Panc1 (cell line): ENCODE measurements at regions not wholly inside any gene's neighbourhood (a gene's known extent, or its start where the extent isn't known, plus 50 kb on each side); places are given as distances from the start of the nearest gene placed in this dataset.
"Not testable (repeated sequence)": the region's sequence is repeated elsewhere in the genome, so short reads cannot be mapped to it uniquely, and the experiment has no call there.

Source experiments
- ATAC-seq: fragments of 200-7000 bp; cut with Tn5 transposase; 2 replicates; pipeline ENCODE4 v1.9.1; 2020; ENCODE audit warnings: mild to moderate bottlenecking, moderate library complexity
- BruUV-seq: library from RNA; stranded (reverse); fragments of 400-500 nt; replicated peaks from 2 replicates; lab custom pipeline; 2021; lab: Mats Ljungman, UMichigan
- CTCF ChIA-PET: fragments of 300-600 bp; sonication (Branson Sonifier 250); formaldehyde crosslinking; loops from one replicate; lab custom pipeline; 2022; ENCODE audit warnings: antibody characterized with exemption; lab: Charles Lee
- POLR2A ChIA-PET: fragments of 300-600 bp; sonication (Branson Sonifier 250); formaldehyde crosslinking; loops from one replicate; lab custom pipeline; 2022; ENCODE audit warnings: antibody characterized with exemption; lab: Charles Lee
- DNase-seq: peaks from one replicate; pipeline ENCODE4 v3.0.0-alpha.2; 2010; ENCODE audit warnings: low read depth, low spot score
- H3K27ac ChIP-seq: 2 replicates; pipeline ENCODE4 v1.5.1; 2011; ENCODE audit warnings: mild to moderate bottlenecking, low read length, inconsistent platforms
- H3K27me3 ChIP-seq: fragments of 200-500 bp; sonication (Bioruptor generic); 2 replicates; pipeline ENCODE4 v1.6.0; 2014; ENCODE audit warnings: low read length, inconsistent platforms; ENCODE audit not compliant: control insufficient read depth, insufficient read depth
- H3K36me3 ChIP-seq: fragments of 200-500 bp; sonication (Bioruptor generic); 2 replicates; pipeline ENCODE4 v1.5.1; 2014; ENCODE audit warnings: inconsistent platforms, mild to moderate bottlenecking, low read length, moderate library complexity; ENCODE audit not compliant: control insufficient read depth, insufficient read depth
- H3K4me1 ChIP-seq: 2 replicates; pipeline ENCODE4 v1.5.1; 2011; ENCODE audit warnings: inconsistent platforms, mild to moderate bottlenecking, low read length, moderate library complexity; ENCODE audit not compliant: control insufficient read depth, insufficient read depth
- H3K4me3 ChIP-seq, 2 experiments: 2 replicates each; pipeline ENCODE4 v1.5.1; 2011 to 2012; ENCODE audit warnings: low read depth in 2 of 2, low read length in 2 of 2, mild to moderate bottlenecking in 2 of 2, inconsistent platforms in 1 of 2, moderate library complexity in 1 of 2
- H3K9me3 ChIP-seq: fragments of 200-500 bp; sonication (Bioruptor generic); 2 replicates; pipeline ENCODE4 v1.5.1; 2014; ENCODE audit warnings: low read depth, mild to moderate bottlenecking, inconsistent platforms, low read length, moderate library complexity; ENCODE audit not compliant: control insufficient read depth, insufficient read depth
- POLR2AphosphoS5 ChIP-seq: IDR thresholded peaks from 2 replicates; pipeline ENCODE4 v1.6.1; 2012; ENCODE audit warnings: mild to moderate bottlenecking, low read depth, low read length, moderate library complexity
- SIN3A ChIP-seq: IDR thresholded peaks from 2 replicates; pipeline ENCODE4 v1.6.1; 2012; ENCODE audit warnings: low read depth, mild to moderate bottlenecking, low read length, moderate library complexity, borderline replicate concordance; ENCODE audit not compliant: insufficient read depth
- TCF7L2 ChIP-seq: IDR thresholded peaks from 2 replicates; pipeline ENCODE4 v1.6.1; 2011; ENCODE audit warnings: mild to moderate bottlenecking, low read depth, low read length, inconsistent platforms
- in situ Hi-C: cut with HindIII; loops from 2 replicates; pipeline ENCODE4 v1.10.0; 2016; ENCODE audit warnings: low sequenced_read_pairs, low pct_unique_long_range_greater_than_20kb
- intact Hi-C: fragments of 100-400 bp; cut with micrococcal nuclease; formaldehyde crosslinking; loops from one replicate; pipeline ENCODE4 v1.10.0; 2022; ENCODE audit not compliant: unreplicated experiment
- TF ChIP-seq, protein P1 (sequence below): fragments of 450-650 bp; IDR thresholded peaks from 2 replicates; pipeline ENCODE4 v1.5.1; 2017; ENCODE audit warnings: mild to moderate bottlenecking
- TF ChIP-seq, protein P2 (sequence below), 2 experiments: IDR thresholded peaks; 2 replicates each; pipeline ENCODE4 v1.6.1; 2011 to 2012; ENCODE audit warnings: low read depth in 2 of 2, control low read depth in 1 of 2, low read length in 1 of 2, mild to moderate bottlenecking in 1 of 2, moderate library complexity in 1 of 2; ENCODE audit not compliant: insufficient read depth in 1 of 2

DNA sequence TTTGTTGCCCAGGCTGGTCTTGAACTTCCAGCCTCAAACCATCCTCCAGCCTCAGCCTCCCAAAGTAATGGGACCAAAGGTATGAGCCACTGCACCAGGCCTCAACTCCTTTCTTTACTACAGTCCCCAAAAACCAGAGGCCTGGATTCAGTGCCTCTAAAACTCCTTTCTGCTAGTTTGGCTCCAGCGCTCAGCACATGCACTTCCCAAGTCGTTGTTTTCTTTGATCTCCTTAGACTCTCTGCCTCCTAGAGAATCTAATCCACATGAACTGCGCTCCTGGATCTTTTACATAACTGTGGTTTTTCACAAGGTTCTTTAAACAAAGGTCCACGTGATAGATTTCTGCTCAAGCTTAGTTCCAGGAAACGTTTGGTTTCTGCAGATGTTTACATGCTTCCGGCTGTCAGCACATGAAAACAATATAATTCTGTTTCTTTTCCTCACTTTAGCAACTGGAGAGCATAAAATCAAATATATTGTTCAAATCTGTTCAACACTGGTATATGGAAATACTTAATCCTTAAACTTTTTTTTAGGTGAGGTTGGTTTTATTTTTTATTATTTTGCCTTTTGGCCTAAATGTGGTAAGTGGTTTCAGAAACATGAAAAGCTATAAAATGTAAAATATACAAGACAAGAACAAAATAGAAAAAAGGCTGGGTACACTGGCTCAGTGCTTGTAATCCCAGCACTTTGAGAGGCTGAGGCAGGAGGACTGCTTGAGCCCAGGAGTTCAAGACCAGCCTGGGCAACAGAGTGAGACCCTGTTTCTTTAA lies 270.5 kb upstream of the MKLN1 start:
- no peaks in the 10 kb centered on the region for H3K9me3 ChIP-seq
- no peak overlapping the region for H3K4me3 ChIP-seq
- no peaks in the 10 kb centered on the region for H3K4me1 ChIP-seq
- in situ Hi-C loops (no loop called here), intact Hi-C loops (no loop called here)
- POLR2A ChIA-PET: interaction anchor here (0.6 to 0.7 kb wide), 3 partner anchors 29 to 339 kb away, joined by 3 to 7 read pairs (median 6); no protein-coding TSS in a partner anchor
- no peak for DNase-seq
- BruUV-seq: no TSS peak
- TF ChIP-seq, protein P1, sequence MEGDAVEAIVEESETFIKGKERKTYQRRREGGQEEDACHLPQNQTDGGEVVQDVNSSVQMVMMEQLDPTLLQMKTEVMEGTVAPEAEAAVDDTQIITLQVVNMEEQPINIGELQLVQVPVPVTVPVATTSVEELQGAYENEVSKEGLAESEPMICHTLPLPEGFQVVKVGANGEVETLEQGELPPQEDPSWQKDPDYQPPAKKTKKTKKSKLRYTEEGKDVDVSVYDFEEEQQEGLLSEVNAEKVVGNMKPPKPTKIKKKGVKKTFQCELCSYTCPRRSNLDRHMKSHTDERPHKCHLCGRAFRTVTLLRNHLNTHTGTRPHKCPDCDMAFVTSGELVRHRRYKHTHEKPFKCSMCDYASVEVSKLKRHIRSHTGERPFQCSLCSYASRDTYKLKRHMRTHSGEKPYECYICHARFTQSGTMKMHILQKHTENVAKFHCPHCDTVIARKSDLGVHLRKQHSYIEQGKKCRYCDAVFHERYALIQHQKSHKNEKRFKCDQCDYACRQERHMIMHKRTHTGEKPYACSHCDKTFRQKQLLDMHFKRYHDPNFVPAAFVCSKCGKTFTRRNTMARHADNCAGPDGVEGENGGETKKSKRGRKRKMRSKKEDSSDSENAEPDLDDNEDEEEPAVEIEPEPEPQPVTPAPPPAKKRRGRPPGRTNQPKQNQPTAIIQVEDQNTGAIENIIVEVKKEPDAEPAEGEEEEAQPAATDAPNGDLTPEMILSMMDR: no peak
- no peak for TF ChIP-seq TCF7L2
- no peak for TF ChIP-seq SIN3A
- TF ChIP-seq, protein P2, sequence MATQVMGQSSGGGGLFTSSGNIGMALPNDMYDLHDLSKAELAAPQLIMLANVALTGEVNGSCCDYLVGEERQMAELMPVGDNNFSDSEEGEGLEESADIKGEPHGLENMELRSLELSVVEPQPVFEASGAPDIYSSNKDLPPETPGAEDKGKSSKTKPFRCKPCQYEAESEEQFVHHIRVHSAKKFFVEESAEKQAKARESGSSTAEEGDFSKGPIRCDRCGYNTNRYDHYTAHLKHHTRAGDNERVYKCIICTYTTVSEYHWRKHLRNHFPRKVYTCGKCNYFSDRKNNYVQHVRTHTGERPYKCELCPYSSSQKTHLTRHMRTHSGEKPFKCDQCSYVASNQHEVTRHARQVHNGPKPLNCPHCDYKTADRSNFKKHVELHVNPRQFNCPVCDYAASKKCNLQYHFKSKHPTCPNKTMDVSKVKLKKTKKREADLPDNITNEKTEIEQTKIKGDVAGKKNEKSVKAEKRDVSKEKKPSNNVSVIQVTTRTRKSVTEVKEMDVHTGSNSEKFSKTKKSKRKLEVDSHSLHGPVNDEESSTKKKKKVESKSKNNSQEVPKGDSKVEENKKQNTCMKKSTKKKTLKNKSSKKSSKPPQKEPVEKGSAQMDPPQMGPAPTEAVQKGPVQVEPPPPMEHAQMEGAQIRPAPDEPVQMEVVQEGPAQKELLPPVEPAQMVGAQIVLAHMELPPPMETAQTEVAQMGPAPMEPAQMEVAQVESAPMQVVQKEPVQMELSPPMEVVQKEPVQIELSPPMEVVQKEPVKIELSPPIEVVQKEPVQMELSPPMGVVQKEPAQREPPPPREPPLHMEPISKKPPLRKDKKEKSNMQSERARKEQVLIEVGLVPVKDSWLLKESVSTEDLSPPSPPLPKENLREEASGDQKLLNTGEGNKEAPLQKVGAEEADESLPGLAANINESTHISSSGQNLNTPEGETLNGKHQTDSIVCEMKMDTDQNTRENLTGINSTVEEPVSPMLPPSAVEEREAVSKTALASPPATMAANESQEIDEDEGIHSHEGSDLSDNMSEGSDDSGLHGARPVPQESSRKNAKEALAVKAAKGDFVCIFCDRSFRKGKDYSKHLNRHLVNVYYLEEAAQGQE (IDR thresholded peaks at IDR 0.05; ENCODE audit: insufficient read depth in 1 of 2, low read depth in 2 of 2, low read length in 1 of 2): no peak
- no peak for TF ChIP-seq POLR2AphosphoS5
- no peaks in the 10 kb centered on the region for H3K36me3 ChIP-seq
- CTCF ChIA-PET: interaction anchor here (0.6 kb wide), 1 partner anchor 208 kb away, joined by 8 read pairs; no protein-coding TSS in a partner anchor
- no peaks in the 10 kb centered on the region for H3K27me3 ChIP-seq
- ATAC-seq: no peak
- H3K27ac ChIP-seq: no peak overlapping the region

DNA sequence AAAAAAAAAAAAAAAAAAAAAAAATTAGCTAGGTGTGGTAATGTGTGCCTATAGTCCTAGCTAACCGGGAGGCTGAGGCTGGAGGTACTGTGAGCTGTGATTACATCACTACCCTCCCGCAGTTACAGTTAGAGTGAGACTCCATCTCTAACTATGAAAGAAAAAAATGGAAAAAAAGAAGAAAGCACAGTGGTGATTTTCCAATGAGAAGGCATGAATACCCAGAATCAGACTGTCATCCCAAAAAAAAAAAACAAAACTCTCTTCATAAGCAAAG lies 269.9 kb upstream of the MKLN1 start:
- intact Hi-C loops (no loop called here), in situ Hi-C loops (no loop called here)
- Histone ChIP-seq H3K4me1 (no peaks in the 10 kb centered on the region), H3K27ac (no peak overlapping the region), H3K36me3 (no peaks in the 10 kb centered on the region), H3K4me3 (no peak overlapping the region), H3K9me3 (no peaks in the 10 kb centered on the region), H3K27me3 (no peaks in the 10 kb centered on the region)
- no TSS peak for BruUV-seq
- TF ChIP-seq, protein P2 (IDR thresholded peaks at IDR 0.05; ENCODE audit: insufficient read depth in 1 of 2, low read depth in 2 of 2, low read length in 1 of 2): no peak
- no peak for TF ChIP-seq POLR2AphosphoS5
- no peak for TF ChIP-seq SIN3A
- no peak for TF ChIP-seq TCF7L2
- TF ChIP-seq, protein P1: no peak
- POLR2A ChIA-PET: interaction anchor here (0.6 to 0.7 kb wide), 3 partner anchors 29 to 339 kb away, joined by 3 to 7 read pairs (median 6); no protein-coding TSS in a partner anchor
- no peak for DNase-seq
- ATAC-seq: no peak
- CTCF ChIA-PET: interaction anchor here (0.6 kb wide), 1 partner anchor 209 kb away, joined by 8 read pairs; no protein-coding TSS in a partner anchor

DNA sequence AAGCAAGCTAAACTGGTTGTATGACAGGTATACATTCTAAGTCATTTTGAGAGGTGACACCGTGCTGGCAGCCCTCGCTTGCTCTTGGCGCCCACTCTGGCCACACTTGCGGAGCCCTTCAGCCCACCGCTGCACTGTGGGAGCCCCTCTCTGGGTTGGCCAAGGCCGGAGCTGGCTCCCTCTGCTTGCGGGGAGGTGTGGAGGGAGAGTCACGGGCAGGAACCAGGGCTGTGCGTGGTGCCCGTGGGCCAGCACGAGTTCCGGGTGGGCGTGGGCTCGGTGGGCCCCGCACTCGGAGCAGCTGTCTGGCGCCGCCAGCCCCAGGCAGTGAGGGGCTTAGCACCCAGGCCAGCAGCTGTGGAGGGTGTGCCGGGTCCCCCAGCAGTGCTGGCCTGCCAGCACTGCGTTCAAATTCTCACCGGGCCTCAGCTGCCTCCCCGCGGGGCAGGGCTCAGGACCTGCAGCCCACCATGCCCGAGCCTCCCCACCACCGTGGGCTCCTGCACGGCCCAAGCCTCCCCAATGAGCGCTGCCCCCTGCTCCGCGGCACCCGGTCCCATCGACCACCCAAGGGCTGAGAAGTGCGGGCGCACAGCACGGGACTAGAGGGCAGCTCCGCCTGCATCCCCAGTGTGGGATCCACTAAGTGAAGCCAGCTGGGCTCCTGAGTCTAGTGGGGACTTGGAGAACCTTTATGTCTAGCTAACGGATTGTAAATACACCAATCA lies 269.0 kb upstream of the MKLN1 start:
- H3K4me1 ChIP-seq, H3K9me3 ChIP-seq, BruUV-seq, intact Hi-C loops, H3K27ac ChIP-seq, H3K36me3 ChIP-seq, DNase-seq, POLR2A ChIA-PET, in situ Hi-C loops, CTCF ChIA-PET, H3K4me3 ChIP-seq, H3K27me3 ChIP-seq, ATAC-seq: not testable (repeated sequence)
